ENCODE measurements at regions not wholly inside any gene's neighbourhood (a gene's known extent, or its start where the extent isn't known, plus 50 kb on each side); places are given as distances from the start of the nearest gene placed in this dataset.

- no peak for DNase-seq
Observed at GRCh38 chr2:7226501-7226900, 309.3 kb downstream of the RNF144A start.

GRCh38 chr2:7233126-7233525 lies 315.9 kb downstream of the RNF144A start:
- DNase-seq: no peak

GRCh38 chr2:7237466-7237865 lies 320.3 kb downstream of the RNF144A start:
- no peak for DNase-seq

- no peak for DNase-seq
Observed at GRCh38 chr2:7239078-7239477, 321.9 kb downstream of the RNF144A start.

- DNase-seq: no peak
Observed at GRCh38 chr2:7241041-7241745, 324.0 kb downstream of the RNF144A start.

- no peak for DNase-seq
Observed at GRCh38 chr2:7242189-7242867, 325.1 kb downstream of the RNF144A start.

GRCh38 chr2:7243276-7243675 lies 326.1 kb downstream of the RNF144A start:
- DNase-seq: no peak

GRCh38 chr2:7256377-7256776 lies 339.2 kb downstream of the RNF144A start:
- no peak for DNase-seq

GRCh38 chr2:7262727-7263126 lies 345.5 kb downstream of the RNF144A start:
- DNase-seq: no peak

- DNase-seq: no peak
Observed at GRCh38 chr2:7264791-7265190, 347.6 kb downstream of the RNF144A start.

GRCh38 chr2:7265286-7265685 lies 348.1 kb downstream of the RNF144A start:
- DNase-seq: no peak

- no peak for DNase-seq
Observed at GRCh38 chr2:7269106-7269643, 352.0 kb downstream of the RNF144A start.

- DNase-seq: no peak
Observed at GRCh38 chr2:7270011-7270431, 352.8 kb downstream of the RNF144A start.

GRCh38 chr2:7272210-7272609 lies 355.0 kb downstream of the RNF144A start:
- DNase-seq: no peak

GRCh38 chr2:7278984-7279383 lies 361.8 kb downstream of the RNF144A start:
- DNase-seq: no peak

GRCh38 chr2:7279421-7279949 lies 362.3 kb downstream of the RNF144A start:
- no peak for DNase-seq

- no peak for DNase-seq
Observed at GRCh38 chr2:7280790-7281189, 363.6 kb downstream of the RNF144A start.

GRCh38 chr2:7281231-7282201 lies 364.3 kb downstream of the RNF144A start:
- DNase-seq: no peak

- DNase-seq: no peak
Observed at GRCh38 chr2:7286120-7286519, 368.9 kb downstream of the RNF144A start.

GRCh38 chr2:7288484-7288883 lies 371.3 kb downstream of the RNF144A start:
- DNase-seq: no peak

- no peak for DNase-seq
Observed at GRCh38 chr2:7289697-7290096, 372.5 kb downstream of the RNF144A start.

GRCh38 chr2:7292154-7292691 lies 375.0 kb downstream of the RNF144A start:
- DNase-seq: no peak

- DNase-seq: no peak
Observed at GRCh38 chr2:7309582-7309981, 392.4 kb downstream of the RNF144A start.

Data from NCI-H1436 (cell line).